ENCODE measurements at regions not wholly inside any gene's neighbourhood (a gene's known extent, or its start where the extent isn't known, plus 50 kb on each side); places are given as distances from the start of the nearest gene placed in this dataset.

DNA sequence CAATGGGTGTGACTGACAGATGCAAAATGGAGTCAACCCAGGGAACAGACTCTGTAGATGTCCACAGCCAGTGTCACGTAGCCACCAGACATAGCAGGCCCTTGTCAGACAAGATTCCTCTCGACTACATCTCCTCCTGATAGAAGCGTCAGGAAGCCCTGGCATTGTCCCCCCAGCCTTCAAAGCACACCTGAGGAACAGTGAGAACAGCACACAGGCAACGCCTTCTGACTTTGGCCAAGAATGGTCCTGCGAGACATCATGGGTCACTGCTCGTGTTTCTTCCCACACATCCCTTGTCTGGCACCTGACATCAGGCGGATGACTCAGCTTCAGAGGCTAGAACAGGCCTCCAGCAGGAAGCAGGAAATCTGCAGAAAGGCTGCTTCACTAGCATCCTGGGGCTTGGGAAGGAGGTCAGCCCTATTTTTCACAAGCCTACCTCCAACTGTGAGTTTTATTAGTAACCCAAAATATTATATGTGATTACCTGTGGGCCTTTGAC is 52.8 kb upstream of the GPR26 start:
- Histone ChIP-seq H3K9me3 (ENCODE audit: control insufficient read depth, low read depth, low read length) (no peaks in the 10 kb centered on the region), H3K18ac (ENCODE audit: insufficient read length, low read depth, low read length) (no peak overlapping the region), H2AK5ac (ENCODE audit: insufficient read length, low read length) (no peak overlapping the region), H2BK20ac (ENCODE audit: low read depth, low read length, poor library complexity, severe bottlenecking) (no peak overlapping the region), H3K27ac (ENCODE audit: insufficient read length, low read depth, low read length) (no peak overlapping the region), H3K4ac (ENCODE audit: low read depth, low read length) (no peak overlapping the region), H3K79me2 (ENCODE audit: insufficient read depth, low read length) (no peaks in the 10 kb centered on the region), H2BK120ac (ENCODE audit: low read depth, low read length, poor library complexity, severe bottlenecking) (no peak overlapping the region), H4K20me1 (ENCODE audit: control insufficient read depth, insufficient read depth, insufficient read length) (no peaks in the 10 kb centered on the region), H2BK5ac (ENCODE audit: insufficient read length, low read length) (no peak overlapping the region), H3K27me3 (ENCODE audit: insufficient read depth, low read length) (no peaks in the 10 kb centered on the region), H2BK12ac (ENCODE audit: insufficient read length, low read depth, low read length) (no peak overlapping the region), H3K9ac (ENCODE audit: extremely low read depth, insufficient read length, low read length) (no peak overlapping the region), H3K4me1 (ENCODE audit: insufficient read depth, low read length) (peaks cover 6% of the 10 kb centered on the region; the same call in 1 of the 2 replicates), H3K79me1 (ENCODE audit: insufficient read depth, low read depth, low read length, poor library complexity, severe bottlenecking) (no peaks in the 10 kb centered on the region), H3K23ac (ENCODE audit: insufficient read length, low read depth, low read length) (no peak overlapping the region), H2BK15ac (ENCODE audit: low read depth, low read length) (no peak overlapping the region), H3K56ac (ENCODE audit: insufficient read length, low read depth, low read length) (no peak overlapping the region), H3K23me2 (ENCODE audit: insufficient read length, low read depth, low read length, poor library complexity, severe bottlenecking) (no peaks in the 10 kb centered on the region), H3T11ph (ENCODE audit: low read length) (no peak overlapping the region), H2AFZ (ENCODE audit: low read length) (no peak overlapping the region), H4K5ac (ENCODE audit: insufficient read length, low read depth, low read length) (no peak overlapping the region), H4K8ac (replicated peaks; ENCODE audit: insufficient read length, low read depth, low read length) (no peak overlapping the region), H3K14ac (ENCODE audit: insufficient read depth, low read length) (no peak overlapping the region; the same call in 1 of the 2 replicates), H3K4me2 (ENCODE audit: insufficient read depth, insufficient read length, low read length) (no peak overlapping the region), H4K91ac (ENCODE audit: insufficient read length, low read depth, low read length) (no peak overlapping the region)
- Mint-ChIP-seq H3K9me3 (no peaks in the 10 kb centered on the region), H3K27me3 (ENCODE audit: low read depth) (peaks cover 30% of the 10 kb centered on the region), H3K27ac (no peak overlapping the region), H3K36me3 (ENCODE audit: insufficient read depth in 1 of 3, low read depth in 3 of 3) (no peaks in the 10 kb centered on the region; a peak in 1 of 7 replicates), H3K4me1 (peaks cover 16 to 23% of the 10 kb centered on the region in 2 experiments), H3K4me3 (no peak overlapping the region)
- no CpG with 5 or more reads among the region's 7 CpGs for WGBS (ENCODE audit: extremely low coverage, insufficient read length, low lambda C conversion rate)
- DNase-seq, result no peak
- TF ChIP-seq, protein P1, sequence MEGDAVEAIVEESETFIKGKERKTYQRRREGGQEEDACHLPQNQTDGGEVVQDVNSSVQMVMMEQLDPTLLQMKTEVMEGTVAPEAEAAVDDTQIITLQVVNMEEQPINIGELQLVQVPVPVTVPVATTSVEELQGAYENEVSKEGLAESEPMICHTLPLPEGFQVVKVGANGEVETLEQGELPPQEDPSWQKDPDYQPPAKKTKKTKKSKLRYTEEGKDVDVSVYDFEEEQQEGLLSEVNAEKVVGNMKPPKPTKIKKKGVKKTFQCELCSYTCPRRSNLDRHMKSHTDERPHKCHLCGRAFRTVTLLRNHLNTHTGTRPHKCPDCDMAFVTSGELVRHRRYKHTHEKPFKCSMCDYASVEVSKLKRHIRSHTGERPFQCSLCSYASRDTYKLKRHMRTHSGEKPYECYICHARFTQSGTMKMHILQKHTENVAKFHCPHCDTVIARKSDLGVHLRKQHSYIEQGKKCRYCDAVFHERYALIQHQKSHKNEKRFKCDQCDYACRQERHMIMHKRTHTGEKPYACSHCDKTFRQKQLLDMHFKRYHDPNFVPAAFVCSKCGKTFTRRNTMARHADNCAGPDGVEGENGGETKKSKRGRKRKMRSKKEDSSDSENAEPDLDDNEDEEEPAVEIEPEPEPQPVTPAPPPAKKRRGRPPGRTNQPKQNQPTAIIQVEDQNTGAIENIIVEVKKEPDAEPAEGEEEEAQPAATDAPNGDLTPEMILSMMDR (conservative IDR thresholded peaks at IDR 0.05), result no peak

Data from H9 (cell line).